IPS DF 4.7 (cell line): ENCODE measurements at regions not wholly inside any gene's neighbourhood (a gene's known extent, or its start where the extent isn't known, plus 50 kb on each side); places are given as distances from the start of the nearest gene placed in this dataset.
"Not testable (repeated sequence)": the region's sequence is repeated elsewhere in the genome, so short reads cannot be mapped to it uniquely, and the experiment has no call there.

Experiments
- DNase-seq: peaks from one replicate; pipeline ENCODE4 v3.0.0-alpha.2; 2013; ENCODE audit warnings: low spot score; ENCODE audit errors: extremely low read depth

DNA sequence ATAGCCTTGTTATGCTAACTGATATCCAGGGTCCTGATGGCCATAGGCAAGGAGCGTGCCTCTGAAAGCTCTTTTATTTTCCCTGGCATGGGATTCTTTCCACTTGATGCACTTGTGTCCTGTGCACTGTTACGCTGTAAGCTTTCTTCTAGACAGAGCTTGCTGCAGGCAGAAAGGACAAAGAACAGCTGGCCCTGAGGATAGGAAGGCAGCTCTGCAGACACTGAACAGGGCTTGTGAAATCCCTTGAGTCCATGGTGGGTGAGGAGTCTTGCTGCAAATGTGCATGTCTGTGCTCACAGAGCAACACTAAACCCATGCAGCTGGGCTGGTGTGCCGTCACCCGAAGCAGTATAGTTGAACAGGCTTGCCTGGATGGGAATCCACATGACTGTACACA lies 126.6 kb downstream of the AKAP11 start:
- DNase-seq, result no peak

DNA sequence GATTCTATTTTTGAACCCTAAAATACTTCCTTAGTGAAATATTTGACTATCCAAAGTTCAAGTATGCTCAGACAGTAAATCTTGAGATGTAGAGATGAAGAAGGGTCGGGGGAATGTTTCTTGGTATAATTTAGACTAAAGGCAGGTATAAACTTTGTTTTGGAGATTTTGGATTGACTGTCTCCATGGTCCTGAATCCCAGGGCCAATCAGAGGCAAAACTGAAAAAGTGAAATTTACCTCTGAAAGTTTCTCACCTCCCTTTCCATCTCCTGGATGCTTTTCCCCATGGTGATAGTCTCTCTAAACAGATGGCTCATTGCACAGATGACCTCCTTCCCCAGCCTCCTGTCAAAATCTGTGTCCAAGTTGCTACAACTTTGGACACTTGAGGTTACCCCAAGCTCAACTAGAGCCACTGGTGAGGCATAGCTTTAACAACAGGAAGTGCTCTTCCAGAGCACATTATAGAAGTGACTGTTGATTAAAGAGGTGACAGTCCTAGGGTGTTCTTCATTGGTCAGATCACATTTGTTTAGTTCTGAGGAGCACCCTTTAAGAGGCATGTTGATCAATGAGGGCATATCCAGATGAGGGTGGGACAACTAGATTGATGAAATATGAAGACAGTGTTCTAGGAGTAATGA lies 128.4 kb downstream of the AKAP11 start:
- DNase-seq, result no peak

- no peak for DNase-seq
Measured at GRCh38 chr13:42401376-42401775, 129.4 kb downstream of the AKAP11 start.

DNA sequence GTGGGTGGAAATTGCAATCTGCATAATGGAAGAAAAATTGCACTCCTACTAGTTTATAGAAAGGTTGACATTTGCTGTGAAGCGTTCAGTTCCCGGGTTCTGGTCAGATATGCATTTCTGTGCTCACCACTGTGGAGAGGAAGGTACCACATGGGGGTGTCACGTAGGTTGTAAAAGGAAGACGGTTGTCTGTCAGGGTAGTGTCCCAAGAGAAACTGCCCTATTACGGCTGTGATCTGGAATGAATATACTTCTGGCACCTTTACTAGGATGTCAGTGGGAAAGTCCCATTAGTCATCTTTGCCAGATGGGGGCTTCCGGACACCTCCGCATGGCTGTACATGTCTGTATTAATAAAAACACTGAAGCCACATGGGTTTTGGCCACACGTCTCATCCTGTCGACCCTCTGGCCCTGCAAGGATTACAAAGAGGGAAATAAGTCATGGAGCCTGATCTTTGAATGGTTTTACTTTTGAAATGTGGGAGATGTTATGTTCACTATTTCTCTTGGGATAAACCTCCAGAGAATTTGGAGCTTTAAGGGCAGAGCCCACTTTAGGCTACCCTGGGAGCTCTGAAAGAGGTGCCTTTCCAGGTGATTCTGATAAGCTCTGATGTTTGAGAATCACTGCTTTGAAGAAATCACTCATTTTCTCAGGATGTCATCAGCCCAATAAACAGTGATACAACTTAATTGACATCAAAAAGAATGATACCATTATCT lies 133.9 kb downstream of the AKAP11 start:
- DNase-seq, result no peak

DNA sequence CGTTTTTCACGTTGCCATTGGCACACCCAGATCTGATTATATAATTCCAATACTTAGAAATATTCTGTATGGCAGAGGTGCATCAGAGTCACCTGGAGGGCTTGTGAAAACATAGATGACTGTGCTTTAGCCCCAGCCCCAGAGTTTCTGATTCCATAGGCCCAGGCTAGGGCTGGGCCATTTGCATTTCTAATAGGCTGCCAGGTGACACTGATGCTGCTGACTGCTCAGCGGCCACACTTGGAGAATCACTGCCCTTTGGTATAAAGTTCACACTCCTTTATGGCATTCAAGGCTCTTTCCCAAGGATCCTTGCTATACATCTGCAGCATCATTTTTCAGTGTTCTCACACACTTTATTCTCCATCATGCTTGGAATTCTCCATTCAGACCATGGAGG lies 137.1 kb downstream of the AKAP11 start:
- no peak for DNase-seq

- DNase-seq, result no peak
Measured at GRCh38 chr13:42409551-42409950, 137.6 kb downstream of the AKAP11 start.

DNA sequence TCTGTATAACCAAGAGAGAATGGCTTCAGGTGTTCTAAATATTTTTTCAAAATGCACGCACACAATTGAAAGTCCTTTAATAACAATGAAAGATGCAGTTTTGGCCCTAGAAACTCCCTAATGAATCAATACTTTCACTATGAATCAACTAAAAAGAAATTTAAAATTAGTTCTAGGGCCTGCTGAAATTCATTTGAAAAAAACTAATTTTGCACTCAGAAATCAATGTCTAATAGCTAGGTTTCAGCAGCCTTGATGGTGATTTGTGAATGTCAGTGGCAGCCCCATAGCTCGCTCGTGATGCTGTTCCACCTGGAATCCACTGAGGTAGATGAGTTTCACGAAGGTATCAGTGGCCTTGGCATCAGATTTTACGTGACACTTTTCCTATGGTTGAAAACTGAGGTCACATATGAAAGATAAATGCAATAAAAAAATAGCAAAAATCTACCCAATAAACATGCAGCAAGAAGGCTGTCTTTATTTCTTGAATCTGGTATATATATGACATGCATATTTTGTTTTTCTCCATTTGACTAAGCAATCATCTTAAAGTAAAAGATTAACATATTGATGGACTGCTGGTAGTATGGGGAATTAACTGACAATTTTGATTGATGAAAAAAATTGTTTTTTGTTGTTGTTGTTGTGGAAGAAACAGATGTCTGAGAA lies 141.0 kb downstream of the AKAP11 start:
- no peak for DNase-seq

DNA sequence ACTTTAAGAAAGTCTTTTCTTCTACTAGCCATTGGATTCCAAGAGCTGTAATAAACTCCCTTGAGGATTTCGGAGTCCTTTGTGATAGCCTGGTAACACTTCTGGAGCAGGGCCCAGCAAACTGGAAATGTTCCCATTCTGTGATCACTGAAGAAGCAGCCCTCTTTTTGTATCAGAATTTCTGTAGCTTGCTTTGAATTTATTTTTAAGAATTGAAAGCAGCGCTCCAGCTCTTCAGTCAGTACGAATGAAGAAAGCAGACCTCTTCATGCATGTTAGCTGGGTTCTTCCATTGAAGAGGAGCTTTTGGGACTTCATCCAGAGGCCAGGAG lies 141.5 kb downstream of the AKAP11 start:
- no peak for DNase-seq

DNA sequence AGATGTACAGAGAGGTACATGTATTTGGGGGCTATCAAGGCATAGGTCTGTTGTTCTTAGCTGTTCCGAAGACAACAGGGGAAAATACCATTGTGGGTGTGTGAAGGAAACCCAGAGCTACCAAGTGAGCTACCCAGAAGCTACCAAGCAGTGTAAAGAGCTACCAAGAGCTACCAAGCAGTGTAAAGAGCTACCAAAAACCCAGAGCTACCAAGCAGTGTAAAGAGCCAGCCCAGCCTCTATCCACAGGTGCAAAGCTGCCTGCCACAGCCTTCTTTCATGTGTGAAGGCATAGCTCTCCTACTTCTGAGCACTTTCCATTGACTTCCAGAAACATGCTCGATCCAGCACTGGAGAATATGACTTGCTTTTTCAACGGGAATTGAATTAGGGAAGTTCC lies 145.7 kb downstream of the AKAP11 start:
- no peak for DNase-seq

GRCh38 chr13:42418184-42418583 lies 146.2 kb downstream of the AKAP11 start:
- DNase-seq, result no peak

DNA sequence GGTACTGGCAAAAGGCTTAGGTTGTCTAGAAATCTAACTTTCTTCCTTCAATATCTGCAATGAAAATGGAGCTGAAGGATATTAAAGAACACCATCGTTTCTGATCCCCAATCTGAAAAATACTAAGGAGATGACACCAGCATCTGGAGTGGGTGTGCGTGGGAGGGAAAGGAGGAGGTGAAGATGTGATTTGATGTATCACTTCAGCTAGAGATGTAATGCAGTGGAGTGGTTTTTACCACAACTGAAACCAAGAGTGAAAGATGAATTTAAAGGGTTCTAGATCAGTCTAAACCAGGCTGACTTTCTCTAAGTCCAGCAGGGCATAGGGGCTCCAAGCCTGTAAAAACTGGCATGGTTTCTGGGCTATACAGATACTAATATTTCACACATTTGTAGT lies 148.4 kb downstream of the AKAP11 start:
- no peak for DNase-seq

DNA sequence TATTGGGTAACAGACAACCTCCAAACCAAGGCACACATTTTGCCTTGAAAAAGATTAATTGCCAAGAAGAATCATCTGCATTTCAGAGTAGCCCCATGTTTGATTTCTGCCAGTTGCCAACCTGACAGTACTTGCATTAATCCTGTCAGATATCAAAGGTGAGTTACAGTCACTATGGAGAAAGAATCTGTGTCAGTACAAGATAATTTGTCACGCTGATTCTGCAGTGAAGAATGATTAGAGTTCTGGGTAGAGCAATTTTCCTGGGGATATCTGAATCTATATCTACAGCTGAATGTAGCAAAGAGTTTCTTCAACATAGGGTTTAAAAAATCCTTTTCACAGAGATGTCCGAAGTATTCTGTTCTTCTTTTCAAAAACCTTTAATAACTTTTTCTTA lies 150.7 kb downstream of the AKAP11 start:
- DNase-seq, result no peak

GRCh38 chr13:42424182-42424581 lies 149.8 kb upstream of the TNFSF11 start:
- DNase-seq, result no peak

- DNase-seq, result no peak
Measured at GRCh38 chr13:42445354-42445753, 128.6 kb upstream of the TNFSF11 start.

- DNase-seq, result not testable (repeated sequence)
Measured at GRCh38 chr13:42446597-42446996, 127.4 kb upstream of the TNFSF11 start.

DNA sequence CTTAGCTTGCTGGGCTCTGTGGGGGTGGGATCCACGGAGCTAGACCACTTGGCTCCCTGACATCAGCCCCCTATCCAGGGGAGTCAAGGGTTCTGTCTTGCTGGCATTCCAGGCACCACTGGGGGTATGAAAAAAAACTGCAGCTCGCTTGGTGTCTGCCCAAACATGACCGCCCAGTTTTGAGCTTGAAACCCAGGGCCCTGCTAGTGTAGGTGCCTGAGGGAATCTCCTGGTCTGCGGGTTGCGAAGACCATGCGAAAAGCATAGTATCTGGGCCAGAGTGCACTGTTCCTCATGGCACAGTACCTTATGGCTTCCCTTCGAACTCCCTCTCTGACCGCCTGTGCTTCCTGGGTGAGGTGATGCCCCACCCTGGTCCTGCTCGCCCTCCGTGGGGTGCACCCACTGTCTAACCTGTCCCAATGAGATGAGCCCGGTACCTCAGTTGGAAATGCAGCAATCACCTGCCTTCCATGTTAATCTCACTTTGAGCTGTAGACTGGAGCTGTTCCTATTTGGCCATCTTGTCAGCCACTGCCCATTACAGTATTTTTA lies 120.8 kb upstream of the TNFSF11 start:
- DNase-seq, result no peak

- DNase-seq, result no peak
Measured at GRCh38 chr13:42454749-42455148, 119.2 kb upstream of the TNFSF11 start.

- DNase-seq, result no peak
Measured at GRCh38 chr13:42458193-42458592, 115.8 kb upstream of the TNFSF11 start.

DNA sequence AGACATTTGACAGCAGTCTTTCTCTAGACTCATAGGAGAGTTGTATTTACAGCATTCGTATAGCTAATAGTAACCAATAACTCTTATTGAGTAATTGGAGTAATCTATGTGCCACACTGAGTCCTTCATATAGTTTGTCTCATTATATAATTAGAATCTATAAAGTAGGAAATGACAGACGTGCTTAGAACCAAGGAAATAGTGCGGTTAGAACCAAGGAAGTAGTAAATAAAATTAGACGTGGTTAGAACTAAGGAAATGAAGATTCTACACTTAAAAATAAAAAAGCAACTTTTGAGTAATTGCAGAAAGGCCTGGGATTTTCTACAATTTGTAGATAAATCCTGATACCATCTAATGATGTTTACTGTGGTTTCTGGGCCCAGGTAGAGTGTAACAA lies 107.8 kb upstream of the TNFSF11 start:
- DNase-seq, result no peak

DNA sequence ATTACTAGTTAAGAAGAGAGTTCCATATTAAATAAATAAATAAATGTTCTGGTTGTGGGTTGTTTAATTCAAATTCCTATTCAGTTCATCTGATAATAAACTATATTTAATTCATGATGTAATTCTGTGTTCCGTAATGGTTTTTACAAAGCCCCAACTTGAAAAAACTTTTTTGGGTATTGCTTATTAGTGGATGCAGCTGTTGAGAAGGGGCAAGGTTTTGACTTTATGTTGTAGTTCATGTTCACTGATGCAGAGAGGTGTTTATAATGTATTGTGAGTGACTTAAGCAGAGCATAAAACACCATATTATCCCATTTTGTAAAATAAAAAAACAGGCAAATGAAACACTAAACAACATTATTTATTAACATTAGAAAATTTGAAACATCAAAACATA lies 107.3 kb upstream of the TNFSF11 start:
- no peak for DNase-seq

GRCh38 chr13:42474954-42475353 lies 99.0 kb upstream of the TNFSF11 start:
- no peak for DNase-seq

GRCh38 chr13:42477596-42478190 lies 96.3 kb upstream of the TNFSF11 start:
- no peak for DNase-seq
